ENCODE measurements at regions not wholly inside any gene's neighbourhood (a gene's known extent, or its start where the extent isn't known, plus 50 kb on each side); places are given as distances from the start of the nearest gene placed in this dataset.

DNA sequence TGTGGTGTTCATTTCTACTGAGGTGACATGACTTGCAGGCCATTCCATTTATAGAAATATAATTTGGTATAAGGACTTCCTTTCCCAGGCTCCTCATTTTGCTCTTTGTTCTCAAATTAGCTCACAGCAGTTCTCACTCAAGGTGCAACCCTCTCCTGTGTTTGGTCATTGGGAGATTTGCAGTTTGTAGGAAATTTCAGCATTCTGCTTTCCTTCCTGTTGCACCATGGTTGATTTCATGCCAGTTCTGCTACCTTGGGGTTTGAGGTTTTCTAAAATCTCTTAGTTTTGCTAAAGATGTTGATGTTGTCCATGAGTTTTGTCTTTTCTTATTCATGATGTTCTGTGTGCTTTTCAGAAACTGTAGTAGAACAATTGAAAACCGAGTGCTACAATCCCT is 65.7 kb upstream of the PROK2 start:
- TF ChIP-seq EZH2 (IDR thresholded peaks at IDR 0.05; ENCODE audit: borderline replicate concordance): no peak
- TF ChIP-seq, protein P1, sequence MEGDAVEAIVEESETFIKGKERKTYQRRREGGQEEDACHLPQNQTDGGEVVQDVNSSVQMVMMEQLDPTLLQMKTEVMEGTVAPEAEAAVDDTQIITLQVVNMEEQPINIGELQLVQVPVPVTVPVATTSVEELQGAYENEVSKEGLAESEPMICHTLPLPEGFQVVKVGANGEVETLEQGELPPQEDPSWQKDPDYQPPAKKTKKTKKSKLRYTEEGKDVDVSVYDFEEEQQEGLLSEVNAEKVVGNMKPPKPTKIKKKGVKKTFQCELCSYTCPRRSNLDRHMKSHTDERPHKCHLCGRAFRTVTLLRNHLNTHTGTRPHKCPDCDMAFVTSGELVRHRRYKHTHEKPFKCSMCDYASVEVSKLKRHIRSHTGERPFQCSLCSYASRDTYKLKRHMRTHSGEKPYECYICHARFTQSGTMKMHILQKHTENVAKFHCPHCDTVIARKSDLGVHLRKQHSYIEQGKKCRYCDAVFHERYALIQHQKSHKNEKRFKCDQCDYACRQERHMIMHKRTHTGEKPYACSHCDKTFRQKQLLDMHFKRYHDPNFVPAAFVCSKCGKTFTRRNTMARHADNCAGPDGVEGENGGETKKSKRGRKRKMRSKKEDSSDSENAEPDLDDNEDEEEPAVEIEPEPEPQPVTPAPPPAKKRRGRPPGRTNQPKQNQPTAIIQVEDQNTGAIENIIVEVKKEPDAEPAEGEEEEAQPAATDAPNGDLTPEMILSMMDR (IDR thresholded peaks at IDR 0.05; ENCODE audit: poor library complexity): no peak
- TF ChIP-seq EZH2phosphoT487 (IDR thresholded peaks at IDR 0.05; ENCODE audit: low read depth, severe bottlenecking, unreplicated experiment): no peak
- Histone ChIP-seq H3K27ac (no peak overlapping the region), H3K9me2 (replicated peaks; ENCODE audit: insufficient read depth) (no peaks in the 10 kb centered on the region), H3K4me1 (ENCODE audit: insufficient read depth) (no peaks in the 10 kb centered on the region), H2AFZ (no peak overlapping the region), H3K4me2 (no peak overlapping the region), H3K27me3 (peaks cover 21% of the 10 kb centered on the region), H3K4me3 (no peak overlapping the region), H3K36me3 (replicated peaks; ENCODE audit: insufficient read depth, low read depth) (no peaks in the 10 kb centered on the region), H4K20me1 (ENCODE audit: insufficient read depth, poor library complexity, severe bottlenecking) (no peaks in the 10 kb centered on the region), H3K9me3 (ENCODE audit: low read depth) (no peaks in the 10 kb centered on the region), H3K79me2 (no peaks in the 10 kb centered on the region)
- DNase-seq (ENCODE audit: low spot score): no peak
- 67% methylated on average over 1 of the region's 1 CpG for WGBS (ENCODE audit: low lambda C conversion rate, missing lambda C conversion rate)

DNA sequence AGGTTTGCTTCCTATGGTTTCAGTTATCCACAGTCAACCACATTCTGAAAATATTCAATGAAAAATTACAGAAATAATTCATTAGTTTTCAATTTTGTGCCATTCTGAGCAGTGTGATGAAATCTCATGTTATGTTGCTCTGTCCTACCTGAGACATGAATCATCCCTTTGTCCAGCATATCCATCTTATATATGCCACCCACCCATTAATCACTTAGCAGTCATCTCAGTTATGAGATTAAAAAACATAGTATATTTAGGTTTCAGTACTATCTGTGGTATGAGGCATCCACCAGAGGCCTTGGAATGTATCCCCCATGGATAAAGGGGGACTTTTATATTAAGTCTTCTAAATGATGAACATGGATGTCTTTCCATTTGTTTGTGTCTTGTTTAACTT is 64.7 kb upstream of the PROK2 start:
- H3K36me3 ChIP-seq (replicated peaks; ENCODE audit: insufficient read depth, low read depth): no peaks in the 10 kb centered on the region
- TF ChIP-seq EZH2phosphoT487 (IDR thresholded peaks at IDR 0.05; ENCODE audit: low read depth, severe bottlenecking, unreplicated experiment) (no peak), EZH2 (IDR thresholded peaks at IDR 0.05; ENCODE audit: borderline replicate concordance) (no peak)
- TF ChIP-seq, protein P1 (IDR thresholded peaks at IDR 0.05; ENCODE audit: poor library complexity): no peak

DNA sequence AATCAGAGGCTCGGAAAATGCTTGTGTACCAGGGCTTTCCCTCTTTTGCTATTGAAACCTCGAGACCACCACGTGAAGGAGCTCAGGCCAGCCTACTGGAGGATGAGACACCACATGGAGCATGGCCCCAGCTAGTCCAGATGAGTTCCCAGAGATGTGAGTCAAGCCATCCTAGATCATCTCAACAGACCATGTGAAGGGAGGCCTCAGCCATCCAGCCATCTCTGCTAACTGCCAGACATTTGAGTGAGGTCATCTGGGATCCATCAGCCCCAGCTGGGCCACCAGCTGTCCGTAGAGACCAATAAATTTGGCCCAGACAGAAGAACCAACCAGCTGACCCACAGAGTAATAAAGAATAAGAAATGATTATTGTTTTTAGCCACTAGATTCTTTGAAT is 62.8 kb upstream of the PROK2 start:
- H3K9me3 ChIP-seq (ENCODE audit: low read depth): no peaks in the 10 kb centered on the region
- no peaks in the 10 kb centered on the region for H3K9me2 ChIP-seq (replicated peaks; ENCODE audit: insufficient read depth)
- H3K27me3 ChIP-seq: peaks cover 19% of the 10 kb centered on the region
- H3K36me3 ChIP-seq (replicated peaks; ENCODE audit: insufficient read depth, low read depth): no peaks in the 10 kb centered on the region
- H3K27ac ChIP-seq: no peak overlapping the region
- H3K4me2 ChIP-seq: no peak overlapping the region
- 70% methylated on average over 4 of the region's 4 CpGs for WGBS (ENCODE audit: low lambda C conversion rate, missing lambda C conversion rate)
- DNase-seq (ENCODE audit: low spot score): no peak
- H3K4me3 ChIP-seq: no peak overlapping the region
- no peaks in the 10 kb centered on the region for H3K79me2 ChIP-seq
- no peak overlapping the region for H2AFZ ChIP-seq
- no peaks in the 10 kb centered on the region for H3K4me1 ChIP-seq (ENCODE audit: insufficient read depth)
- TF ChIP-seq EZH2 (IDR thresholded peaks at IDR 0.05; ENCODE audit: borderline replicate concordance) (no peak), EZH2phosphoT487 (IDR thresholded peaks at IDR 0.05; ENCODE audit: low read depth, severe bottlenecking, unreplicated experiment) (no peak)
- TF ChIP-seq, protein P1 (IDR thresholded peaks at IDR 0.05; ENCODE audit: poor library complexity): no peak
- H4K20me1 ChIP-seq (ENCODE audit: insufficient read depth, poor library complexity, severe bottlenecking): no peaks in the 10 kb centered on the region

More for the DNA sequence above, 64.7 kb upstream of the PROK2 start:
- no peak overlapping the region for H3K4me3 ChIP-seq
- no peaks in the 10 kb centered on the region for H3K79me2 ChIP-seq
- no peaks in the 10 kb centered on the region for H4K20me1 ChIP-seq (ENCODE audit: insufficient read depth, poor library complexity, severe bottlenecking)
- peaks cover 21% of the 10 kb centered on the region for H3K27me3 ChIP-seq
- H2AFZ ChIP-seq: no peak overlapping the region
- no peaks in the 10 kb centered on the region for H3K9me2 ChIP-seq (replicated peaks; ENCODE audit: insufficient read depth)
- H3K4me2 ChIP-seq: no peak overlapping the region
- DNase-seq (ENCODE audit: low spot score): no peak
- H3K27ac ChIP-seq: no peak overlapping the region
- H3K4me1 ChIP-seq (ENCODE audit: insufficient read depth): no peaks in the 10 kb centered on the region
- H3K9me3 ChIP-seq (ENCODE audit: low read depth): no peaks in the 10 kb centered on the region

DNA sequence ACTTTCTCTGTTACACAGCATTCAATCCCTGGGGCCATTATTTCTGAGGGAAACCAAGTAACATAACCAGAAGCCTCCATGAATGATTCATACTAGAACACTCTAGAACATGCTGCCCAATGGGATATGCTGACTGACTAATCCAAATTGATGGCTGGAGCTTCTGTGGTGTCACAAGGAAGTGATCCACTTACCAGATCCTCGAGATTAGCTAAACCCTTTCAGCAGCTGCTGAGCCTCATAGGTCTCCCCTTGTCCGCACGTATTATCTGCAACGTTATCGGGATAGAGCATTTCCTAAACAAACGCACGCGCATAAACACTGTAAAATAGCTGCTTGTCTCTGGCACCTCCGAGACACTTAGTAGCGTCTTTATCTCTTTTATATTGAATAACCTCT is 61.2 kb upstream of the PROK2 start:
- H3K4me3 ChIP-seq: no peak overlapping the region
- H3K36me3 ChIP-seq (replicated peaks; ENCODE audit: insufficient read depth, low read depth): no peaks in the 10 kb centered on the region
- H3K27me3 ChIP-seq: peaks cover 13% of the 10 kb centered on the region
- whole genome bisulfite sequencing (ENCODE audit: low lambda C conversion rate, missing lambda C conversion rate): 51% methylated on average over 10 of the region's 10 CpGs
- no peak overlapping the region for H3K4me2 ChIP-seq
- DNase-seq (ENCODE audit: low spot score): no peak
- H2AFZ ChIP-seq: no peak overlapping the region
- no peaks in the 10 kb centered on the region for H3K79me2 ChIP-seq
- H3K9me3 ChIP-seq (ENCODE audit: low read depth): no peaks in the 10 kb centered on the region
- TF ChIP-seq EZH2phosphoT487 (IDR thresholded peaks at IDR 0.05; ENCODE audit: low read depth, severe bottlenecking, unreplicated experiment) (no peak), EZH2 (IDR thresholded peaks at IDR 0.05; ENCODE audit: borderline replicate concordance) (no peak)
- TF ChIP-seq, protein P1 (IDR thresholded peaks at IDR 0.05; ENCODE audit: poor library complexity): no peak
- no peaks in the 10 kb centered on the region for H3K4me1 ChIP-seq (ENCODE audit: insufficient read depth)
- no peaks in the 10 kb centered on the region for H4K20me1 ChIP-seq (ENCODE audit: insufficient read depth, poor library complexity, severe bottlenecking)
- H3K27ac ChIP-seq: no peak overlapping the region
- no peaks in the 10 kb centered on the region for H3K9me2 ChIP-seq (replicated peaks; ENCODE audit: insufficient read depth)

All from hepatocyte (in vitro differentiated cells).